ENCODE measurements at regions not wholly inside any gene's neighbourhood (a gene's known extent, or its start where the extent isn't known, plus 50 kb on each side); places are given as distances from the start of the nearest gene placed in this dataset.

GRCh38 chr1:229888561-229889001, 178.5 kb upstream of the GALNT2 start:
- TF ChIP-seq CTCF (IDR thresholded peaks at IDR 0.05) = no peak
- TF ChIP-seq POLR2A (IDR thresholded peaks at IDR 0.05) = no peak

All from Peyer's patch (tissue), 4 donors.